ENCODE measurements at regions not wholly inside any gene's neighbourhood (a gene's known extent, or its start where the extent isn't known, plus 50 kb on each side); places are given as distances from the start of the nearest gene placed in this dataset.

GRCh38 chr3:150116196-150116595, 145.5 kb upstream of the PFN2 start:
- TF ChIP-seq, protein P1, sequence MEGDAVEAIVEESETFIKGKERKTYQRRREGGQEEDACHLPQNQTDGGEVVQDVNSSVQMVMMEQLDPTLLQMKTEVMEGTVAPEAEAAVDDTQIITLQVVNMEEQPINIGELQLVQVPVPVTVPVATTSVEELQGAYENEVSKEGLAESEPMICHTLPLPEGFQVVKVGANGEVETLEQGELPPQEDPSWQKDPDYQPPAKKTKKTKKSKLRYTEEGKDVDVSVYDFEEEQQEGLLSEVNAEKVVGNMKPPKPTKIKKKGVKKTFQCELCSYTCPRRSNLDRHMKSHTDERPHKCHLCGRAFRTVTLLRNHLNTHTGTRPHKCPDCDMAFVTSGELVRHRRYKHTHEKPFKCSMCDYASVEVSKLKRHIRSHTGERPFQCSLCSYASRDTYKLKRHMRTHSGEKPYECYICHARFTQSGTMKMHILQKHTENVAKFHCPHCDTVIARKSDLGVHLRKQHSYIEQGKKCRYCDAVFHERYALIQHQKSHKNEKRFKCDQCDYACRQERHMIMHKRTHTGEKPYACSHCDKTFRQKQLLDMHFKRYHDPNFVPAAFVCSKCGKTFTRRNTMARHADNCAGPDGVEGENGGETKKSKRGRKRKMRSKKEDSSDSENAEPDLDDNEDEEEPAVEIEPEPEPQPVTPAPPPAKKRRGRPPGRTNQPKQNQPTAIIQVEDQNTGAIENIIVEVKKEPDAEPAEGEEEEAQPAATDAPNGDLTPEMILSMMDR (optimal IDR thresholded peaks at IDR 0.05 in 1 of 3, IDR thresholded peaks at IDR 0.05 in 1 of 3, conservative IDR thresholded peaks at IDR 0.05 in 1 of 3; ENCODE audit: extremely low read depth in 1 of 3, insufficient read depth in 2 of 3, low read length in 3 of 3): no peak
- no peak for TF ChIP-seq EZH2 (IDR thresholded peaks at IDR 0.05; ENCODE audit: low read length)
